Endothelial cell of umbilical vein (primary cell): ENCODE measurements at regions not wholly inside any gene's neighbourhood (a gene's known extent, or its start where the extent isn't known, plus 50 kb on each side); places are given as distances from the start of the nearest gene placed in this dataset.

Experiments used
- BruUV-seq: library from RNA; stranded (reverse); fragments of 400-500 nt; replicated peaks from 2 replicates; lab custom pipeline; 2021; lab: Mats Ljungman, UMichigan
- CTCF ChIA-PET: fragments of 300-600, 350-600 bp; sonication (Branson Sonifier 250); formaldehyde crosslinking; loops from one replicate; lab custom pipeline; 2021; ENCODE audit warnings: antibody characterized with exemption, inconsistent platforms; lab: Charles Lee
- POLR2A ChIA-PET: fragments of 300-600, 350-600 bp; sonication (Branson Sonifier 250); formaldehyde crosslinking; loops from one replicate; lab custom pipeline; 2021; ENCODE audit warnings: antibody characterized with exemption, inconsistent platforms; lab: Charles Lee
- DNase-seq: peaks from one replicate; pipeline ENCODE4 v3.0.0-alpha.2; 2011; ENCODE audit warnings: low read depth, low spot score
- FAIRE-seq: peaks from 2 replicates; lab custom pipeline; 2011; peaks lifted over from hg19 to GRCh38; lab: Jason Lieb, UNC
- H2AFZ ChIP-seq: 2 replicates; pipeline ENCODE4 v1.6.0; 2012; ENCODE audit warnings: low read depth, low read length, control low read depth, inconsistent platforms
- H3K27ac ChIP-seq: 2 replicates; pipeline ENCODE4 v1.5.1; 2011; ENCODE audit warnings: low read depth, mild to moderate bottlenecking, control low read depth, low read length, moderate library complexity; ENCODE audit not compliant: insufficient read depth
- H3K27me3 ChIP-seq, 2 experiments: 2 replicates each; pipeline versions ENCODE4 v1.6.0 to v1.6.1; 2011; ENCODE audit warnings: low read length in 2 of 2, mixed read lengths in 1 of 2; ENCODE audit not compliant: control insufficient read depth in 2 of 2, insufficient read depth in 2 of 2
- H3K36me3 ChIP-seq, 2 experiments: 2 replicates in 1 of 2; 3 replicates in 1 of 2; pipeline ENCODE4 v1.5.1; 2011; ENCODE audit warnings: low read length in 2 of 2, mild to moderate bottlenecking in 1 of 2, moderate library complexity in 1 of 2; ENCODE audit not compliant: control insufficient read depth in 2 of 2, insufficient read depth in 2 of 2; ENCODE audit errors: extremely low read depth in 1 of 2
- H3K4me1 ChIP-seq: 3 replicates; pipeline ENCODE4 v1.5.1; 2011; ENCODE audit warnings: mild to moderate bottlenecking, low read length; ENCODE audit not compliant: control insufficient read depth, insufficient read depth; ENCODE audit errors: extremely low read depth
- H3K4me2 ChIP-seq: 2 replicates; pipeline ENCODE4 v1.6.1; 2011; ENCODE audit warnings: low read length, control low read depth, mixed read lengths; ENCODE audit not compliant: insufficient read depth
- H3K4me3 ChIP-seq, 3 experiments: fragments of 200-600 bp in 1 of 3; sonication (generic), shearing (Covaris generic) in 1 of 3; replicated peaks in 1 of 3; 2 replicates each; pipeline ENCODE4 v1.5.1; 2011 to 2016; ENCODE audit warnings: control low read depth in 3 of 3, low read length in 3 of 3, mild to moderate bottlenecking in 2 of 3, inconsistent platforms in 1 of 3, low read depth in 1 of 3, moderate library complexity in 1 of 3; ENCODE audit not compliant: insufficient read depth in 1 of 3
- H3K79me2 ChIP-seq: 2 replicates; pipeline ENCODE4 v1.6.0; 2012; ENCODE audit warnings: low read length, inconsistent platforms; ENCODE audit not compliant: control insufficient read depth, insufficient read depth
- H3K9ac ChIP-seq: replicated peaks from 2 replicates; pipeline ENCODE3; 2011; ENCODE audit warnings: low read length, control low read depth; ENCODE audit not compliant: insufficient read depth; ENCODE audit errors: extremely low read depth
- H3K9me1 ChIP-seq: replicated peaks from 3 replicates; pipeline ENCODE4 v1.6.0; 2011; ENCODE audit warnings: mild to moderate bottlenecking, low read length; ENCODE audit not compliant: control insufficient read depth, insufficient read depth; ENCODE audit errors: extremely low read depth
- H3K9me3 ChIP-seq: replicated peaks from 2 replicates; pipeline ENCODE4 v1.5.1; 2012; ENCODE audit warnings: low read length, inconsistent platforms; ENCODE audit not compliant: control insufficient read depth, insufficient read depth
- H4K20me1 ChIP-seq: replicated peaks from 2 replicates; pipeline ENCODE3; 2011; ENCODE audit warnings: mild to moderate bottlenecking, low read length; ENCODE audit not compliant: control insufficient read depth, insufficient read depth; ENCODE audit errors: extremely low read depth
- EZH2 ChIP-seq: IDR thresholded peaks from 2 replicates; pipeline ENCODE4 v1.6.1; 2012; ENCODE audit warnings: borderline replicate concordance, low read depth, mild to moderate bottlenecking, moderate library complexity, low read length, inconsistent platforms; ENCODE audit not compliant: severe bottlenecking
- FOS ChIP-seq: IDR thresholded peaks from 2 replicates; pipeline ENCODE4 v1.6.1; 2011; ENCODE audit warnings: mild to moderate bottlenecking, low read length, moderate library complexity, borderline replicate concordance; ENCODE audit not compliant: insufficient read depth
- GATA2 ChIP-seq: IDR thresholded peaks from 2 replicates; pipeline ENCODE4 v1.7.0; 2011; ENCODE audit warnings: low read depth, mild to moderate bottlenecking, moderate library complexity, mixed read lengths, low read length; ENCODE audit not compliant: insufficient read length, insufficient read depth
- JUN ChIP-seq: IDR thresholded peaks from 2 replicates; pipeline ENCODE4 v1.6.1; 2011; ENCODE audit warnings: borderline replicate concordance, low read depth; ENCODE audit not compliant: insufficient read length, insufficient read depth
- MYC ChIP-seq: IDR thresholded peaks from one replicate; pipeline ENCODE4 v1.6.1; 2011; ENCODE audit warnings: mild to moderate bottlenecking, low read depth, low read length
- POLR2A ChIP-seq: IDR thresholded peaks from 2 replicates; pipeline ENCODE4 v1.6.1; 2012; ENCODE audit warnings: low read depth, mild to moderate bottlenecking, control low read depth, low read length
- POLR2AphosphoS5 ChIP-seq: IDR thresholded peaks from 2 replicates; pipeline ENCODE4 v1.6.1; 2012; ENCODE audit warnings: low read depth, mild to moderate bottlenecking, control low read depth, low read length, moderate library complexity; ENCODE audit not compliant: insufficient read depth
- dilution Hi-C: fragments of 300-500 bp; cut with MboI; formaldehyde crosslinking; loops from one replicate; pipeline ENCODE4 v1.15.0; 2019; ENCODE audit warnings: low sequenced_read_pairs; ENCODE audit not compliant: extremely low pct_ligation_motif_present
- intact Hi-C: fragments of 100-400 bp; cut with micrococcal nuclease; formaldehyde crosslinking; loops from one replicate; pipeline ENCODE4 v1.10.0; 2022
- TF ChIP-seq, protein P1 (sequence below), 2 donors: IDR thresholded peaks; 1 replicate in 1 of 2; 2 replicates in 1 of 2; pipeline ENCODE4 v1.5.1; 2011; ENCODE audit warnings: low read length in 2 of 2, mild to moderate bottlenecking in 2 of 2, moderate library complexity in 2 of 2, control low read depth in 1 of 2, inconsistent platforms in 1 of 2, low read depth in 1 of 2; ENCODE audit not compliant: insufficient read depth in 1 of 2; ENCODE audit errors: extremely low read depth in 1 of 2
- TF ChIP-seq, protein P2 (sequence below): IDR thresholded peaks from 2 replicates; pipeline ENCODE4 v1.6.1; 2011; ENCODE audit not compliant: insufficient read depth, insufficient read length

DNA sequence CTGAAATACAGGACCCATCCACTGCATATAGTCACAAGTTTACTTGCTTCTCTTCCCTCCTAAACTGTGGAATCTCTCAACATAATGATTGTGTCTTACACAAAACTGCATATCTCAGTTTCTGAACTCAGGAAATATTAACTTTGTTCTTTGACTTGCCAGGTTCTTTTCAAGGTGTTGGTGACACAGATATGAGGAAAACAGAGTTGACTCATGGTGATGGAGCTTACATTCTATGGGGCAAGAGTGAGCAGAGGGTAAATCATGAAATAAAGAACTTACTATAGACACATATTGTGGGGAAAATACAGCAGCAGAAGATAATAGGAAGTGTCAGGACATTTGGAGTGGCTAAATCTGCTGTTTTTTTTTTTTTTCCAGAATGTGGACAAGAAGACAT lies 72.5 kb upstream of the IGFBP3 start:
- Histone ChIP-seq H2AFZ (no peak overlapping the region), H4K20me1 (no peaks in the 10 kb centered on the region), H3K9me1 (no peaks in the 10 kb centered on the region), H3K9me3 (no peaks in the 10 kb centered on the region), H3K27me3 (peaks cover 2% of the 10 kb centered on the region in 2 experiments), H3K79me2 (no peaks in the 10 kb centered on the region), H3K36me3 (no peaks in the 10 kb centered on the region), H3K9ac (no peak overlapping the region), H3K4me3 (no peak overlapping the region), H3K4me2 (no peak overlapping the region), H3K4me1 (no peaks in the 10 kb centered on the region), H3K27ac (no peak overlapping the region)
- no peak for FAIRE-seq
- DNase-seq, result no peak
- POLR2A ChIA-PET, result no interaction called here
- intact Hi-C loops (no loop called here), dilution Hi-C loops (no loop called here)
- BruUV-seq, result no TSS peak
- TF ChIP-seq GATA2, result no peak
- TF ChIP-seq, protein P1, sequence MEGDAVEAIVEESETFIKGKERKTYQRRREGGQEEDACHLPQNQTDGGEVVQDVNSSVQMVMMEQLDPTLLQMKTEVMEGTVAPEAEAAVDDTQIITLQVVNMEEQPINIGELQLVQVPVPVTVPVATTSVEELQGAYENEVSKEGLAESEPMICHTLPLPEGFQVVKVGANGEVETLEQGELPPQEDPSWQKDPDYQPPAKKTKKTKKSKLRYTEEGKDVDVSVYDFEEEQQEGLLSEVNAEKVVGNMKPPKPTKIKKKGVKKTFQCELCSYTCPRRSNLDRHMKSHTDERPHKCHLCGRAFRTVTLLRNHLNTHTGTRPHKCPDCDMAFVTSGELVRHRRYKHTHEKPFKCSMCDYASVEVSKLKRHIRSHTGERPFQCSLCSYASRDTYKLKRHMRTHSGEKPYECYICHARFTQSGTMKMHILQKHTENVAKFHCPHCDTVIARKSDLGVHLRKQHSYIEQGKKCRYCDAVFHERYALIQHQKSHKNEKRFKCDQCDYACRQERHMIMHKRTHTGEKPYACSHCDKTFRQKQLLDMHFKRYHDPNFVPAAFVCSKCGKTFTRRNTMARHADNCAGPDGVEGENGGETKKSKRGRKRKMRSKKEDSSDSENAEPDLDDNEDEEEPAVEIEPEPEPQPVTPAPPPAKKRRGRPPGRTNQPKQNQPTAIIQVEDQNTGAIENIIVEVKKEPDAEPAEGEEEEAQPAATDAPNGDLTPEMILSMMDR (IDR thresholded peaks at IDR 0.05; ENCODE audit: extremely low read depth in 1 of 2, insufficient read depth in 1 of 2, low read depth in 1 of 2, low read length in 2 of 2), result no peak
- TF ChIP-seq FOS, result no peak
- TF ChIP-seq EZH2, result no peak
- no peak for TF ChIP-seq POLR2AphosphoS5
- no peak for TF ChIP-seq MYC
- TF ChIP-seq, protein P2, sequence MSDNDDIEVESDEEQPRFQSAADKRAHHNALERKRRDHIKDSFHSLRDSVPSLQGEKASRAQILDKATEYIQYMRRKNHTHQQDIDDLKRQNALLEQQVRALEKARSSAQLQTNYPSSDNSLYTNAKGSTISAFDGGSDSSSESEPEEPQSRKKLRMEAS, result no peak
- TF ChIP-seq POLR2A, result no peak
- no peak for TF ChIP-seq JUN
- CTCF ChIA-PET, result no interaction called here
